IMR-90 (cell line): ENCODE measurements at regions not wholly inside any gene's neighbourhood (a gene's known extent, or its start where the extent isn't known, plus 50 kb on each side); places are given as distances from the start of the nearest gene placed in this dataset.

Source experiments
- ATAC-seq: fragments of 200-7000 bp; cut with Tn5 transposase; 2 replicates; pipeline ENCODE4 v1.9.1; 2020; ENCODE audit warnings: low read depth, mild to moderate bottlenecking, moderate library complexity
- BruUV-seq: library from RNA; stranded (reverse); fragments of 400-500 nt; replicated peaks from 2 replicates; lab custom pipeline; 2021; lab: Mats Ljungman, UMichigan
- CTCF ChIA-PET: fragments of 300-600 bp; formaldehyde crosslinking; extraction: SDS; loops from one replicate; lab custom pipeline; 2021; ENCODE audit warnings: antibody characterized with exemption; lab: Yijun Ruan, JAX
- POLR2A ChIA-PET: fragments of 300-600 bp; sonication (Branson Sonifier 250); formaldehyde crosslinking; loops from one replicate; lab custom pipeline; 2022; ENCODE audit warnings: antibody characterized with exemption; ENCODE audit not compliant: unreplicated experiment; lab: Charles Lee
- DNase-seq: peaks from one replicate; pipeline ENCODE4 v3.0.0; 2013
- H2AFZ ChIP-seq: replicated peaks from 2 replicates; pipeline ENCODE3; 2013; ENCODE audit warnings: low read length, mild to moderate bottlenecking; ENCODE audit not compliant: poor library complexity
- H2AK5ac ChIP-seq: 2 replicates; pipeline ENCODE4 v1.6.1; 2013; ENCODE audit warnings: low read depth, low read length, inconsistent platforms
- H2AK9ac ChIP-seq: replicated peaks from 2 replicates; pipeline ENCODE3; 2013; ENCODE audit warnings: mild to moderate bottlenecking, low read depth, low read length, moderate library complexity; ENCODE audit not compliant: poor library complexity
- H2BK120ac ChIP-seq: 2 replicates; pipeline ENCODE4 v1.6.1; 2013; ENCODE audit warnings: low read depth, low read length, inconsistent platforms
- H2BK15ac ChIP-seq: 3 replicates; pipeline ENCODE4 v1.6.1; 2013; ENCODE audit warnings: low read depth, low read length, inconsistent platforms
- H2BK20ac ChIP-seq: 2 replicates; pipeline ENCODE4 v1.6.1; 2013; ENCODE audit warnings: low read depth, mild to moderate bottlenecking, inconsistent platforms, low read length, moderate library complexity
- H2BK5ac ChIP-seq: 2 replicates; pipeline ENCODE4 v1.6.1; 2013; ENCODE audit warnings: mild to moderate bottlenecking, low read depth, low read length, inconsistent platforms; ENCODE audit not compliant: poor library complexity, severe bottlenecking
- H3K14ac ChIP-seq: replicated peaks from 2 replicates; pipeline ENCODE4 v1.6.1; 2013; ENCODE audit warnings: low read depth, low read length, inconsistent platforms
- H3K18ac ChIP-seq: 2 replicates; pipeline ENCODE4 v1.6.1; 2013; ENCODE audit warnings: low read depth, low read length, control low read depth
- H3K23ac ChIP-seq: 2 replicates; pipeline ENCODE4 v1.6.1; 2013; ENCODE audit warnings: low read depth, low read length, inconsistent platforms
- H3K27ac ChIP-seq: 2 replicates; pipeline ENCODE4 v1.5.1; 2013; ENCODE audit warnings: mild to moderate bottlenecking, control low read depth, low read length; ENCODE audit not compliant: insufficient read depth
- H3K27me3 ChIP-seq: 2 replicates; pipeline ENCODE4 v1.6.1; 2013; ENCODE audit warnings: low read length; ENCODE audit not compliant: control insufficient read depth, insufficient read depth
- H3K36me3 ChIP-seq: 2 replicates; pipeline ENCODE4 v1.6.1; 2013; ENCODE audit warnings: low read length, mixed read lengths; ENCODE audit not compliant: control insufficient read depth, insufficient read depth
- H3K4ac ChIP-seq: 2 replicates; pipeline ENCODE4 v1.6.1; 2013; ENCODE audit warnings: low read depth, low read length, inconsistent platforms
- H3K4me1 ChIP-seq: 2 replicates; pipeline ENCODE4 v1.6.1; 2013; ENCODE audit warnings: low read length, mixed read lengths; ENCODE audit not compliant: control insufficient read depth, insufficient read depth
- H3K4me2 ChIP-seq: 2 replicates; pipeline ENCODE4 v1.6.1; 2013; ENCODE audit warnings: low read depth, mild to moderate bottlenecking, control low read depth, low read length, moderate library complexity
- H3K4me3 ChIP-seq: 2 replicates; pipeline ENCODE4 v1.5.1; 2013; ENCODE audit warnings: low read depth, mild to moderate bottlenecking, control low read depth, low read length, moderate library complexity; ENCODE audit not compliant: insufficient read depth
- H3K56ac ChIP-seq: 2 replicates; pipeline ENCODE4 v1.6.1; 2013; ENCODE audit warnings: low read length, inconsistent platforms; ENCODE audit not compliant: insufficient read depth; ENCODE audit errors: extremely low read depth
- H3K79me1 ChIP-seq, 2 experiments: 2 replicates each; pipeline ENCODE4 v1.6.1; 2013; ENCODE audit warnings: low read length in 2 of 2, inconsistent platforms in 1 of 2, low read depth in 1 of 2
- H3K9ac ChIP-seq: 2 replicates; pipeline ENCODE4 v1.6.1; 2013; ENCODE audit warnings: low read depth, low read length, control low read depth
- H3K9me1 ChIP-seq: 2 replicates; pipeline ENCODE4 v1.6.1; 2013; ENCODE audit warnings: low read length, inconsistent platforms; ENCODE audit not compliant: insufficient read depth
- H3K9me3 ChIP-seq: 2 replicates; pipeline ENCODE4 v1.6.1; 2013; ENCODE audit warnings: low read length; ENCODE audit not compliant: control insufficient read depth, insufficient read depth
- H4K20me1 ChIP-seq: 2 replicates; pipeline ENCODE4 v1.6.1; 2013; ENCODE audit warnings: low read length, inconsistent platforms; ENCODE audit not compliant: insufficient read depth
- H4K5ac ChIP-seq: 2 replicates; pipeline ENCODE4 v1.6.1; 2013; ENCODE audit warnings: mild to moderate bottlenecking, low read depth, low read length, control low read depth
- H4K8ac ChIP-seq, 2 experiments: 2 replicates each; pipeline ENCODE4 v1.6.1; 2013; ENCODE audit warnings: low read depth in 2 of 2, low read length in 2 of 2, control low read depth in 1 of 2, inconsistent platforms in 1 of 2
- H4K91ac ChIP-seq: 2 replicates; pipeline ENCODE4 v1.6.1; 2013; ENCODE audit warnings: low read depth, low read length, inconsistent platforms; ENCODE audit not compliant: insufficient read depth
- BHLHE40 ChIP-seq: fragments of 150-350 bp; IDR thresholded peaks from 2 replicates; pipeline ENCODE4 v1.6.1; 2016; ENCODE audit warnings: mild to moderate bottlenecking, low read depth, low read length
- CHD1 ChIP-seq: IDR thresholded peaks from 2 replicates; pipeline ENCODE4 v1.6.1; 2012; ENCODE audit warnings: low read depth, low read length, improper control_type of control experiment
- POLR2A ChIP-seq: IDR thresholded peaks from 2 replicates; pipeline ENCODE4 v1.6.1; 2012; ENCODE audit warnings: mild to moderate bottlenecking, low read depth, low read length
- RAD21 ChIP-seq: IDR thresholded peaks from 2 replicates; pipeline ENCODE4 v1.6.1; 2012; ENCODE audit warnings: low read length, improper control_type of control experiment
- WGBS, 2 experiments: methylation state at CpG; one replicate each; pipeline versions ENCODE4 v1.1.5 to v1.1.7; 2013; ENCODE audit warnings: missing lambda C conversion rate in 2 of 2; ENCODE audit not compliant: insufficient read length in 1 of 2; ENCODE audit errors: extremely low coverage in 2 of 2; 5-methylcytosine and 5-hydroxymethylcytosine counted together
- dilution Hi-C: fragments of 300-500 bp; cut with HindIII; formaldehyde crosslinking; loops from one replicate; pipeline ENCODE4 v1.14.3; 2018; ENCODE audit warnings: low sequenced_read_pairs; ENCODE audit not compliant: unreplicated experiment
- in situ Hi-C: fragments of 300-500 bp; cut with MboI; formaldehyde crosslinking; loops from 3 replicates; pipeline ENCODE4 v1.14.3; 2019; ENCODE audit warnings: low sequenced_read_pairs, inconsistent platforms, mixed read lengths
- intact Hi-C: fragments of 100-400 bp; cut with micrococcal nuclease; formaldehyde crosslinking; loops from 2 replicates; pipeline ENCODE4 v1.10.0; 2022

- no peak for TF ChIP-seq BHLHE40
- TF ChIP-seq RAD21 = no peak
- no peak for TF ChIP-seq CHD1
- TF ChIP-seq POLR2A = no peak
- no peak overlapping the region for H3K27ac ChIP-seq
- H2BK5ac ChIP-seq = no peak overlapping the region
- no peak overlapping the region for H3K14ac ChIP-seq
- no peaks in the 10 kb centered on the region for H3K79me1 ChIP-seq
- H3K9ac ChIP-seq = no peak overlapping the region
- dilution Hi-C loops = no loop called here
- H4K8ac ChIP-seq = no peak overlapping the region
- H3K9me3 ChIP-seq = peaks cover 10% of the 10 kb centered on the region; the same call in 1 of the 2 replicates
- intact Hi-C loops = no loop called here
- H3K4me2 ChIP-seq = no peak overlapping the region
- no peaks in the 10 kb centered on the region for H4K20me1 ChIP-seq
- H3K4me3 ChIP-seq = no peak overlapping the region
- H3K4ac ChIP-seq = no peak overlapping the region
- H4K91ac ChIP-seq = no peak overlapping the region
- no TSS peak for BruUV-seq
- no peaks in the 10 kb centered on the region for H3K4me1 ChIP-seq
- ChIA-PET CTCF (no interaction called here), POLR2A (no interaction called here)
- H3K27me3 ChIP-seq = no peaks in the 10 kb centered on the region
- H2AK9ac ChIP-seq = no peak overlapping the region
- H2BK120ac ChIP-seq = no peak overlapping the region
- DNase-seq (no peak), ATAC-seq (no peak)
- no peak overlapping the region for H3K18ac ChIP-seq
- no peak overlapping the region for H2AK5ac ChIP-seq
- no peak overlapping the region for H2AFZ ChIP-seq
- no peak overlapping the region for H3K56ac ChIP-seq
- no peaks in the 10 kb centered on the region for H3K36me3 ChIP-seq
- no CpG with 5 or more reads among the region's 2 CpGs for WGBS, 2 experiments
- H3K23ac ChIP-seq = no peak overlapping the region
- in situ Hi-C loops = loop anchor here (10.0 to 25.0 kb wide), 2 partner anchors 61 to 162 kb away; no protein-coding TSS in a partner anchor
- no peaks in the 10 kb centered on the region for H3K9me1 ChIP-seq
- H4K5ac ChIP-seq = no peak overlapping the region
- H2BK15ac ChIP-seq = no peak overlapping the region
- no peak overlapping the region for H2BK20ac ChIP-seq
Measured at GRCh38 chr12:33825442-33825841, 196.9 kb upstream of the ALG10 start.
